Hepatocyte (in vitro differentiated cells): ENCODE measurements at regions not wholly inside any gene's neighbourhood (a gene's known extent, or its start where the extent isn't known, plus 50 kb on each side); places are given as distances from the start of the nearest gene placed in this dataset.
"Not testable (repeated sequence)": the region's sequence is repeated elsewhere in the genome, so short reads cannot be mapped to it uniquely, and the experiment has no call there.

Experiments
- DNase-seq: peaks from one replicate; pipeline ENCODE4 v3.0.0-alpha.2; 2016; ENCODE audit warnings: low spot score
- H2AFZ ChIP-seq: fragments of 200-600 bp; sonication (generic); 2 replicates; pipeline ENCODE4 v1.6.0; 2016; ENCODE audit warnings: antibody characterized with exemption, mild to moderate bottlenecking
- H3K27ac ChIP-seq: fragments of 200-600 bp; sonication (generic); 2 replicates; pipeline ENCODE4 v1.5.1; 2016; ENCODE audit warnings: mild to moderate bottlenecking
- H3K27me3 ChIP-seq: fragments of 200-600 bp; sonication (generic); 2 replicates; pipeline ENCODE4 v1.6.1; 2016
- H3K36me3 ChIP-seq: fragments of 200-600 bp; sonication (generic); replicated peaks from 2 replicates; pipeline ENCODE4 v1.5.1; 2016; ENCODE audit warnings: low read depth; ENCODE audit not compliant: insufficient read depth
- H3K4me1 ChIP-seq: fragments of 200-600 bp; sonication (generic); 2 replicates; pipeline ENCODE4 v1.5.1; 2016; ENCODE audit warnings: mild to moderate bottlenecking, moderate library complexity; ENCODE audit not compliant: insufficient read depth
- H3K4me2 ChIP-seq: fragments of 200-600 bp; sonication (generic); 2 replicates; pipeline ENCODE4 v1.6.0; 2016
- H3K4me3 ChIP-seq: fragments of 200-600 bp; sonication (generic); 2 replicates; pipeline ENCODE4 v1.5.1; 2016; ENCODE audit warnings: mild to moderate bottlenecking
- H3K79me2 ChIP-seq: fragments of 200-600 bp; sonication (generic); 2 replicates; pipeline ENCODE4 v1.6.0; 2017; ENCODE audit warnings: mild to moderate bottlenecking
- H3K9me2 ChIP-seq: fragments of 200-600 bp; sonication (generic); replicated peaks from 2 replicates; pipeline ENCODE4 v1.6.0; 2017; ENCODE audit warnings: mild to moderate bottlenecking; ENCODE audit not compliant: insufficient read depth
- H3K9me3 ChIP-seq: fragments of 200-600 bp; sonication (generic); 2 replicates; pipeline ENCODE4 v1.5.1; 2016; ENCODE audit warnings: low read depth, mild to moderate bottlenecking
- H4K20me1 ChIP-seq: fragments of 200-600 bp; sonication (generic); 2 replicates; pipeline ENCODE4 v1.6.0; 2016; ENCODE audit warnings: mild to moderate bottlenecking; ENCODE audit not compliant: insufficient read depth, poor library complexity, severe bottlenecking
- EZH2 ChIP-seq: fragments of 200-600 bp; sonication (generic); IDR thresholded peaks from 2 replicates; pipeline ENCODE4 v1.6.1; 2016; ENCODE audit warnings: antibody characterized with exemption, mild to moderate bottlenecking, borderline replicate concordance
- EZH2phosphoT487 ChIP-seq: fragments of 200-600 bp; sonication (generic); IDR thresholded peaks from one replicate; pipeline ENCODE4 v1.6.1; 2018; ENCODE audit warnings: antibody characterized with exemption, mild to moderate bottlenecking, low read depth, moderate library complexity; ENCODE audit not compliant: unreplicated experiment, severe bottlenecking
- WGBS: methylation state at CpG from one replicate; pipeline ENCODE4 v1.1.6; 2016; ENCODE audit warnings: low lambda C conversion rate; ENCODE audit errors: missing lambda C conversion rate; 5-methylcytosine and 5-hydroxymethylcytosine counted together
- TF ChIP-seq, protein P1 (sequence below): fragments of 200-600 bp; sonication (generic); IDR thresholded peaks from 2 replicates; pipeline ENCODE4 v1.5.1; 2016; ENCODE audit warnings: antibody characterized with exemption, mild to moderate bottlenecking; ENCODE audit not compliant: poor library complexity

DNA sequence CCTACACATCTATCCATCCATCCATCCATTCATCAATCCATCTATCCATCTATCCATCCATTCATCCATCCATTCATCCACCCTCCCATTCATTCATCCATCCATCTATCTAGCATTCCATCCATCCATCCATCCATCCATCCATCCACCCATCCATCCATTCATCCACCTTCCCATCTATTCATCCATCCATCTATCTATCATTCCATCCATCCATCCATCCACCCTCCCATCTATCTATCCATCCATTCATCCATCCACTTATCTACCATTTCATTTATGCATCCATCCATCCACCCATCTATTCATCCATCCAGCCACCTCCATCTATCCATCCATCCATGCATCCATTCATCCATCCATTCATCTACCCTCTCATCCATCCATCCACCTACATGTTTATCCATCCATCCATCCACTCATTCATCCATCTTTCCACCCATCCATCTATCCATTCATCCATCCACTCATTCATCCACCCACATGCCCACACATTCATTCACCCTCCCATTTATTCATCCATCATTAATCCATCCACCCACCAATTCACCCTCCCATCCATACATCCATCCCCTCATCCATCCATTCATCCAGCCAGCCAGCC, 258.5 kb downstream of the CRLF2 start:
- H2AFZ ChIP-seq = no peak overlapping the region
- no peak for DNase-seq
- H3K4me2 ChIP-seq = no peak overlapping the region
- H4K20me1 ChIP-seq = no peaks in the 10 kb centered on the region
- H3K27ac ChIP-seq = no peak overlapping the region
- H3K4me1 ChIP-seq = no peaks in the 10 kb centered on the region
- TF ChIP-seq EZH2phosphoT487 (no peak), EZH2 (no peak)
- TF ChIP-seq, protein P1, sequence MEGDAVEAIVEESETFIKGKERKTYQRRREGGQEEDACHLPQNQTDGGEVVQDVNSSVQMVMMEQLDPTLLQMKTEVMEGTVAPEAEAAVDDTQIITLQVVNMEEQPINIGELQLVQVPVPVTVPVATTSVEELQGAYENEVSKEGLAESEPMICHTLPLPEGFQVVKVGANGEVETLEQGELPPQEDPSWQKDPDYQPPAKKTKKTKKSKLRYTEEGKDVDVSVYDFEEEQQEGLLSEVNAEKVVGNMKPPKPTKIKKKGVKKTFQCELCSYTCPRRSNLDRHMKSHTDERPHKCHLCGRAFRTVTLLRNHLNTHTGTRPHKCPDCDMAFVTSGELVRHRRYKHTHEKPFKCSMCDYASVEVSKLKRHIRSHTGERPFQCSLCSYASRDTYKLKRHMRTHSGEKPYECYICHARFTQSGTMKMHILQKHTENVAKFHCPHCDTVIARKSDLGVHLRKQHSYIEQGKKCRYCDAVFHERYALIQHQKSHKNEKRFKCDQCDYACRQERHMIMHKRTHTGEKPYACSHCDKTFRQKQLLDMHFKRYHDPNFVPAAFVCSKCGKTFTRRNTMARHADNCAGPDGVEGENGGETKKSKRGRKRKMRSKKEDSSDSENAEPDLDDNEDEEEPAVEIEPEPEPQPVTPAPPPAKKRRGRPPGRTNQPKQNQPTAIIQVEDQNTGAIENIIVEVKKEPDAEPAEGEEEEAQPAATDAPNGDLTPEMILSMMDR = no peak
- H3K9me3 ChIP-seq = no peaks in the 10 kb centered on the region
- no peaks in the 10 kb centered on the region for H3K36me3 ChIP-seq
- H3K79me2 ChIP-seq = no peaks in the 10 kb centered on the region
- H3K27me3 ChIP-seq = no peaks in the 10 kb centered on the region
- H3K9me2 ChIP-seq = no peaks in the 10 kb centered on the region
- no peak overlapping the region for H3K4me3 ChIP-seq

DNA sequence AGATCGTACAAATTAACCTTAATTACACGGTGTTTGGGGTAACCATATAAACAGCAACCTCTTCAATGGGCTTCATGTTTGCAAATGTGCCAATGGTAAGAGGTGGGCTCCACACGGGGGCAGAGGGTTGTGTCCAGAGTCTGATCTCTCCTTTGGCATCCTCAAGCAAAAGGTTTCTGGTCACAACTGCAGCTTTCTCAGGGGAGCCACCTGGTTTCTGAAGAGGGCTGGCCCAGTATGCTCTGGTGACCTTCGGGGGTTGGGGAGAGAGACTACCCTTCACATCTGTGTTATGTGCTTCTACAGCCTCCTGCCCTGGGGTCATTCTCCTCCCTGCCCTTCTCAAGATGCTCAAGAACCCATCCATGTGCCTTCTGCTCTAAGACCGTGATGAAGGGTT, 259.6 kb downstream of the CRLF2 start:
- no peak for DNase-seq
- Histone ChIP-seq H3K4me2 (no peak overlapping the region), H3K36me3 (no peaks in the 10 kb centered on the region), H4K20me1 (no peaks in the 10 kb centered on the region), H3K9me2 (no peaks in the 10 kb centered on the region), H3K4me3 (no peak overlapping the region), H3K27me3 (no peaks in the 10 kb centered on the region), H3K4me1 (no peaks in the 10 kb centered on the region), H2AFZ (no peak overlapping the region), H3K9me3 (no peaks in the 10 kb centered on the region), H3K79me2 (no peaks in the 10 kb centered on the region), H3K27ac (no peak overlapping the region)
- 84% methylated on average over 5 of the region's 5 CpGs for WGBS
- TF ChIP-seq EZH2 = no peak
- TF ChIP-seq, protein P1 = no peak
- no peak for TF ChIP-seq EZH2phosphoT487

DNA sequence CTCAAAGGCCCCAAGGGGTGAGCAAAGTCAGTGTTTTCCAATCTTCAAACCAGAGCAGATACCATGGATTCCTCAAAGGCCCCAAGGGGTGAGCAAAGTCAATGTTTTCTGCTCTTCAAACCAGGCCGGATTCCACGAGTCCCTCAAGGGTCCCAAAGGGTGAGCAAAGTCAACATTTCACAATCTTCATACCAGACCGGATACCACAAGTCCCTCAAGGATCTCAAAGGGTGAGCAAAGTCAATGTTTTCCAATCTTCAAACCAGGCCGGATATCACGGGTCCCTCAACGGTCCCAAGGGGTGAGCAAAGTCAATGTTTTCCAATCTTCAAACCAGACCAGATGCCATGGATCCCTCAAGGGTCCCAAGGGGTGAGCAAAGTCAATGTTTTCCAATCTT, 265.2 kb downstream of the CRLF2 start:
- not testable (repeated sequence) for H3K4me1 ChIP-seq, DNase-seq, H3K9me2 ChIP-seq, H2AFZ ChIP-seq, H3K27me3 ChIP-seq, H3K27ac ChIP-seq, H3K9me3 ChIP-seq, H3K4me3 ChIP-seq, H3K79me2 ChIP-seq, H4K20me1 ChIP-seq, H3K4me2 ChIP-seq, H3K36me3 ChIP-seq
- WGBS = 81% methylated on average over 6 of the region's 6 CpGs

DNA sequence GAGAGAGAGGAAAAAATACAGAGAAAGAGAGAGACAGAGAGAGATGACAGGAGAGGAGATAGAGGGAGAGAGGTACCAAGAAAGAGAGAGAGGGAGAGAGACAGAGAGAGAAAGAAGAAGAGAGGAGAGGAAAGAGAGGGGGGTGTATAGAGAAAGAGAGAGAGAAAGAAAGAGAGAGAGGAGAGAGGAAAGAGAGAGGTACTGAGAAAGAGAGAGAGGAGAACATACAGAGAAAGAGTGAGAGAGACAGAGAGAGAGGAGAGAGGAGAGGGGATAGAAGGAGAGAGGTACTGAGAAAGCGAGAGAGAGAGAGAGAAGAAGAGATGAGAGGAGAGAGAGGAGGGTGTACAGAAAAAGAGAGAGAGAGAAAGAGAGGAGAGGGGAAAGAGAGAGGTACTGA, 269.4 kb downstream of the CRLF2 start:
- no CpG with 5 or more reads among the region's 1 CpG for whole genome bisulfite sequencing
- Histone ChIP-seq H3K9me3 (no peaks in the 10 kb centered on the region), H3K79me2 (no peaks in the 10 kb centered on the region), H3K4me3 (no peak overlapping the region), H3K4me1 (no peaks in the 10 kb centered on the region), H3K27me3 (peaks cover 4% of the 10 kb centered on the region), H3K27ac (no peak overlapping the region), H3K9me2 (no peaks in the 10 kb centered on the region), H3K36me3 (no peaks in the 10 kb centered on the region), H2AFZ (no peak overlapping the region), H4K20me1 (no peaks in the 10 kb centered on the region), H3K4me2 (no peak overlapping the region)
- no peak for DNase-seq
- TF ChIP-seq, protein P1 = no peak
- TF ChIP-seq EZH2 (no peak), EZH2phosphoT487 (no peak)
